ENCODE measurements at regions not wholly inside any gene's neighbourhood (a gene's known extent, or its start where the extent isn't known, plus 50 kb on each side); places are given as distances from the start of the nearest gene placed in this dataset.

DNA sequence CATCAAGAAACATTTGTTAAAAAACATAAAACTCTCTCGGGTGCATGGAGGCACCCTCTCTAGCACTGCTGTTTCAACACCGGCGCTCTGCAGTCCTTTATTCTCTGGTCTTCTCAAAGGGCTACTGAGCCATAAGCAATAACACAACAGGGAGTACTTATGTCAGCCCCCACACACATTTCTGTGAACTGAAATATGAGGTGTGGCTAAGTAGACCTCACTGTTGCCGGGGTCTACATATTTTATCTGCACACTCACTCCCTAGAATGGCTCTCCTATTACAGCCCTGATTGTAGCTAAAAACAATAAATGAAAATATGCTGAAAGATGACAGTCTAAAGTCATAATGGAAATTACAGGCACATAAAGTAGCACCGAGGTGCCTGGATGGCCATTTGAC lies 235.1 kb downstream of the GRB14 start:
- Histone ChIP-seq H3K14ac (ENCODE audit: insufficient read length) (no peak overlapping the region), H3K4me3 (ENCODE audit: extremely low read depth in 1 of 4, insufficient read depth in 2 of 4, low read depth in 3 of 4, low read length in 4 of 4) (no peak overlapping the region), H3K9me3 (ENCODE audit: insufficient read depth in 2 of 2, low read depth in 1 of 2, low read length in 1 of 2) (no peaks in the 10 kb centered on the region), H3K27ac (ENCODE audit: low read depth, low read length) (no peak overlapping the region), H3K18ac (ENCODE audit: extremely low read depth, low read length) (no peak overlapping the region), H3K23me2 (ENCODE audit: low read depth, low read length) (no peaks in the 10 kb centered on the region), H3K4me2 (ENCODE audit: insufficient read depth in 1 of 2, low read depth in 2 of 2, low read length in 2 of 2) (no peak overlapping the region), H4K91ac (replicated peaks; ENCODE audit: insufficient read length, low read length) (no peak overlapping the region), H3K9ac (replicated peaks in 1 of 4; ENCODE audit: extremely low read depth in 1 of 4, low read depth in 3 of 4, low read length in 3 of 4) (no peak overlapping the region), H3K79me2 (ENCODE audit: control insufficient read depth in 1 of 2, insufficient read depth in 2 of 2, low read length in 2 of 2) (no peaks in the 10 kb centered on the region), H4K8ac (ENCODE audit: extremely low read depth, insufficient read depth, low read length) (no peak overlapping the region), H2AK5ac (ENCODE audit: low read depth, low read length) (no peak overlapping the region), H4K5ac (ENCODE audit: insufficient read length, low read depth, low read length) (no peak overlapping the region), H3K23ac (ENCODE audit: insufficient read length) (no peak overlapping the region), H2AFZ (ENCODE audit: low read length) (no peak overlapping the region), H4K20me1 (replicated peaks in 1 of 2; ENCODE audit: control insufficient read depth in 1 of 2, insufficient read depth in 2 of 2, low read length in 2 of 2) (no peaks in the 10 kb centered on the region), H3K4me1 (replicated peaks in 1 of 4; ENCODE audit: control insufficient read depth in 3 of 4, insufficient read depth in 4 of 4, low read length in 3 of 4) (no peaks in the 10 kb centered on the region), H3K36me3 (ENCODE audit: control insufficient read depth in 2 of 4, insufficient read depth in 4 of 4, low read length in 3 of 4) (no peaks in the 10 kb centered on the region), H2BK120ac (replicated peaks; ENCODE audit: low read depth, low read length) (no peak overlapping the region), H3K56ac (replicated peaks; ENCODE audit: insufficient read length, low read depth, low read length) (no peak overlapping the region), H3K27me3 (replicated peaks in 1 of 4; ENCODE audit: control insufficient read depth in 3 of 4, extremely low read depth in 1 of 4, insufficient read depth in 3 of 4, low read length in 3 of 4) (no peaks in the 10 kb centered on the region), H3K4ac (replicated peaks; ENCODE audit: insufficient read length, low read depth, low read length) (no peak overlapping the region), H2BK20ac (ENCODE audit: low read length) (no peak overlapping the region), H2BK15ac (ENCODE audit: low read length) (no peak overlapping the region), H3K79me1 (ENCODE audit: low read depth, low read length) (no peaks in the 10 kb centered on the region), H2BK5ac (ENCODE audit: low read depth, low read length) (no peak overlapping the region), H2BK12ac (ENCODE audit: low read depth, low read length) (no peak overlapping the region)
- DNase-seq (ENCODE audit: low read depth in 1 of 2, low spot score in 2 of 2) (no peak), FAIRE-seq (no peak)
- ChIA-PET CTCF (ENCODE audit: partially characterized antibody) (interaction anchor here (1.0 kb wide), 1 partner anchor 43 kb away, joined by 4 read pairs; no protein-coding TSS in a partner anchor), POLR2A (ENCODE audit: partially characterized antibody) (interaction anchor here (0.6 kb wide), 1 partner anchor 18 kb away, joined by 3 read pairs; no protein-coding TSS in a partner anchor)
- WGBS, 2 experiments (ENCODE audit: extremely low coverage in 1 of 2, insufficient coverage in 1 of 2, insufficient read length in 1 of 2, insufficient replicate concordance in 2 of 2, low coverage in 1 of 2, low lambda C conversion rate in 2 of 2, missing lambda C conversion rate in 1 of 2), result 86% methylated on average over 5 of the region's 5 CpGs; no CpG with 5 or more reads in 1 of the 2 experiments
- no peak for TF ChIP-seq POLR2A (IDR thresholded peaks at IDR 0.05; ENCODE audit: control extremely low read depth in 1 of 2, low read depth in 2 of 2, low read length in 2 of 2)
- TF ChIP-seq NRF1 (IDR thresholded peaks at IDR 0.05; ENCODE audit: low read depth, low read length), result no peak
- TF ChIP-seq POLR2AphosphoS5 (IDR thresholded peaks at IDR 0.05; ENCODE audit: low read depth, low read length), result no peak
- no peak for TF ChIP-seq RBBP5 (IDR thresholded peaks at IDR 0.05; ENCODE audit: borderline replicate concordance, low read depth, low read length)
- TF ChIP-seq, protein P1, sequence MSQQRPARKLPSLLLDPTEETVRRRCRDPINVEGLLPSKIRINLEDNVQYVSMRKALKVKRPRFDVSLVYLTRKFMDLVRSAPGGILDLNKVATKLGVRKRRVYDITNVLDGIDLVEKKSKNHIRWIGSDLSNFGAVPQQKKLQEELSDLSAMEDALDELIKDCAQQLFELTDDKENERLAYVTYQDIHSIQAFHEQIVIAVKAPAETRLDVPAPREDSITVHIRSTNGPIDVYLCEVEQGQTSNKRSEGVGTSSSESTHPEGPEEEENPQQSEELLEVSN (IDR thresholded peaks at IDR 0.05), result no peak
- TF ChIP-seq PHF8 (conservative IDR thresholded peaks at IDR 0.05; ENCODE audit: low read depth, low read length), result no peak
- TF ChIP-seq KDM1A (IDR thresholded peaks at IDR 0.05; ENCODE audit: borderline replicate concordance, low read length), result no peak
- no peak for TF ChIP-seq SAP30 (IDR thresholded peaks at IDR 0.05; ENCODE audit: insufficient read depth, insufficient replicate concordance, low read length)
- TF ChIP-seq, protein P2, sequence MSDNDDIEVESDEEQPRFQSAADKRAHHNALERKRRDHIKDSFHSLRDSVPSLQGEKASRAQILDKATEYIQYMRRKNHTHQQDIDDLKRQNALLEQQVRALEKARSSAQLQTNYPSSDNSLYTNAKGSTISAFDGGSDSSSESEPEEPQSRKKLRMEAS (IDR thresholded peaks at IDR 0.05), result no peak

Data from H1 (cell line).